MCF 10A (cell line): ENCODE measurements at regions not wholly inside any gene's neighbourhood (a gene's known extent, or its start where the extent isn't known, plus 50 kb on each side); places are given as distances from the start of the nearest gene placed in this dataset.

Experiments used
- BruUV-seq: library from RNA; stranded (reverse); fragments of 400-500 nt; replicated peaks from 2 replicates; lab custom pipeline; 2021; lab: Mats Ljungman, UMichigan
- CTCF ChIA-PET: fragments of 300-600 bp; sonication (Branson Sonifier 250); formaldehyde crosslinking; extraction: SDS; loops from one replicate; lab custom pipeline; 2021; ENCODE audit warnings: antibody characterized with exemption, inconsistent platforms; lab: Yijun Ruan, JAX
- POLR2A ChIA-PET: fragments of 300-600, 350-650 bp; sonication (Branson Sonifier 250); formaldehyde crosslinking; extraction: SDS; loops from one replicate; lab custom pipeline; 2020; ENCODE audit warnings: antibody characterized with exemption, inconsistent platforms; lab: Yijun Ruan, JAX
- DNase-seq: peaks from one replicate; pipeline ENCODE4 v3.0.0-alpha.2; 2018; ENCODE audit not compliant: unreplicated experiment
- H3K27ac Mint-ChIP-seq: one replicate; pipeline ENCODE4 v1.8.0; 2022; ENCODE audit warnings: mild to moderate bottlenecking, low read depth, mixed read lengths; ENCODE audit not compliant: unreplicated experiment
- H3K27me3 Mint-ChIP-seq: one replicate; pipeline ENCODE4 v1.8.0; 2022; ENCODE audit warnings: mixed read lengths; ENCODE audit not compliant: insufficient read depth, unreplicated experiment
- H3K36me3 Mint-ChIP-seq: one replicate; pipeline ENCODE4 v1.8.0; 2022; ENCODE audit warnings: mild to moderate bottlenecking, moderate library complexity, mixed read lengths; ENCODE audit not compliant: insufficient read depth, unreplicated experiment
- H3K4me1 Mint-ChIP-seq: one replicate; pipeline ENCODE4 v1.8.0; 2022; ENCODE audit warnings: mixed read lengths; ENCODE audit not compliant: insufficient read depth, unreplicated experiment
- H3K4me3 Mint-ChIP-seq: one replicate; pipeline ENCODE4 v1.8.0; 2022; ENCODE audit warnings: mild to moderate bottlenecking, moderate library complexity, mixed read lengths; ENCODE audit not compliant: unreplicated experiment
- H3K9me3 Mint-ChIP-seq: one replicate; pipeline ENCODE4 v1.8.0; 2022; ENCODE audit warnings: mixed read lengths; ENCODE audit not compliant: unreplicated experiment
- CTCF ChIP-seq: fragments of 200-600 bp; IDR thresholded peaks from one replicate; pipeline ENCODE4 v1.8.0; 2022; ENCODE audit warnings: antibody characterized with exemption, mild to moderate bottlenecking; ENCODE audit not compliant: unreplicated experiment
- intact Hi-C: fragments of 100-400 bp; cut with micrococcal nuclease; formaldehyde crosslinking; loops from 2 replicates; pipeline ENCODE4 v1.14.1; 2022

GRCh38 chr3:193840111-193840641 is 247.2 kb downstream of the OPA1 start:
- BruUV-seq = no TSS peak
- no peaks in the 10 kb centered on the region for H3K9me3 Mint-ChIP-seq
- no peak overlapping the region for H3K27ac Mint-ChIP-seq
- no peak overlapping the region for H3K4me3 Mint-ChIP-seq
- DNase-seq = no peak
- no peak for TF ChIP-seq CTCF
- intact Hi-C loops = no loop called here
- ChIA-PET CTCF (interaction anchor here (0.6 kb wide), 1 partner anchor 132 kb away, joined by 3 read pairs; no protein-coding TSS in a partner anchor), POLR2A (interaction anchor here (0.7 to 2.7 kb wide), 4 partner anchors 9 to 111 kb away, joined by 3 to 9 read pairs (median 4); no protein-coding TSS in a partner anchor)
- no peaks in the 10 kb centered on the region for H3K27me3 Mint-ChIP-seq
- no peaks in the 10 kb centered on the region for H3K36me3 Mint-ChIP-seq
- peaks cover 26% of the 10 kb centered on the region for H3K4me1 Mint-ChIP-seq

GRCh38 chr3:193841581-193841980 is 248.6 kb downstream of the OPA1 start:
- CTCF ChIA-PET = interaction anchor here (0.8 to 0.9 kb wide), 2 partner anchors 474 to 503 kb away, joined by 3 read pairs; no protein-coding TSS in a partner anchor
- DNase-seq = no peak
- H3K36me3 Mint-ChIP-seq = no peaks in the 10 kb centered on the region
- peaks cover 23% of the 10 kb centered on the region for H3K4me1 Mint-ChIP-seq
- intact Hi-C loops = no loop called here
- H3K4me3 Mint-ChIP-seq = no peak overlapping the region
- no TSS peak for BruUV-seq
- TF ChIP-seq CTCF = no peak
- no peaks in the 10 kb centered on the region for H3K9me3 Mint-ChIP-seq
- H3K27me3 Mint-ChIP-seq = no peaks in the 10 kb centered on the region
- no peak overlapping the region for H3K27ac Mint-ChIP-seq
- POLR2A ChIA-PET = interaction anchor here (0.6 to 2.7 kb wide), 4 partner anchors 11 to 1511 kb away, joined by 3 to 9 read pairs (median 3); no protein-coding TSS in a partner anchor

GRCh38 chr3:193842029-193842798 is 249.2 kb downstream of the OPA1 start:
- Mint-ChIP-seq H3K4me3 (no peak overlapping the region), H3K9me3 (no peaks in the 10 kb centered on the region), H3K27ac (no peak overlapping the region), H3K27me3 (no peaks in the 10 kb centered on the region), H3K4me1 (peaks cover 16% of the 10 kb centered on the region), H3K36me3 (no peaks in the 10 kb centered on the region)
- CTCF ChIA-PET = interaction anchor here (0.8 to 0.9 kb wide), 2 partner anchors 474 to 503 kb away, joined by 3 read pairs; no protein-coding TSS in a partner anchor
- POLR2A ChIA-PET = interaction anchor here (0.6 to 2.7 kb wide), 4 partner anchors 11 to 1510 kb away, joined by 3 to 9 read pairs (median 4); no protein-coding TSS in a partner anchor
- BruUV-seq = no TSS peak
- intact Hi-C loops = no loop called here
- DNase-seq = no peak
- no peak for TF ChIP-seq CTCF

GRCh38 chr3:193842832-193843473 is 249.9 kb downstream of the OPA1 start:
- CTCF ChIA-PET = interaction anchor here (1.2 kb wide), 1 partner anchor 500 kb away, joined by 3 read pairs; no protein-coding TSS in a partner anchor

More at GRCh38 chr3:193842832-193843473, 249.9 kb downstream of the OPA1 start:
- POLR2A ChIA-PET = interaction anchor here (2.2 kb wide), 1 partner anchor 12 kb away, joined by 7 read pairs; no protein-coding TSS in a partner anchor
- Mint-ChIP-seq H3K27me3 (no peaks in the 10 kb centered on the region), H3K36me3 (no peaks in the 10 kb centered on the region), H3K4me1 (peaks cover 10% of the 10 kb centered on the region), H3K9me3 (no peaks in the 10 kb centered on the region), H3K27ac (no peak overlapping the region), H3K4me3 (no peak overlapping the region)
- no TSS peak for BruUV-seq
- TF ChIP-seq CTCF = no peak
- intact Hi-C loops = no loop called here
- DNase-seq = no peak
